Caki2 (cell line): ENCODE measurements at regions not wholly inside any gene's neighbourhood (a gene's known extent, or its start where the extent isn't known, plus 50 kb on each side); places are given as distances from the start of the nearest gene placed in this dataset.
A peak's percentile ranks its signal among the peaks of the same experiment; 100 is the strongest.

ENCODE experiments used
- DNase-seq: peaks from one replicate; pipeline ENCODE4 v3.0.0-alpha.2; 2015; ENCODE audit warnings: low read depth
- in situ Hi-C: cut with HindIII; loops from 2 replicates; pipeline ENCODE4 v1.10.0; 2016; ENCODE audit warnings: low sequenced_read_pairs, low pct_unique_long_range_greater_than_20kb, mixed read lengths

DNA sequence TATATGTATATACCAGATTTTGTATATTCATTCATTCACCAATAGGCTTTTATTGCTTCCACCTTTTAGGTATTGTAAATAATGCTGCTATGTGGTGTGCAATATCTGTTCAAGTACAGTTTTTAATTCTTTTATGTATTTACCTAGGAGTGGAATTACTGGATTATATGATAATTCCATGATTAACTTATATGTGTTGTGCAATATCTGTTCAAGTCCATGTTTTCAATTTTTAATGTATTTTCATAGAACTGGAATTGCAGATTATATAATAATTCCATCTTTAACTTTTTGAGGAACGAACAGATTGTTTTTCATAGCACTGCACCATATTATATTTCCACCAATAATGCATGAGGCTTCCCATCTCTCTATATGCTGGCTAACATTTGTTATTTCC is 50.6 kb upstream of the L3MBTL4 start:
- DNase-seq = no peak
- in situ Hi-C loops = no loop called here

DNA sequence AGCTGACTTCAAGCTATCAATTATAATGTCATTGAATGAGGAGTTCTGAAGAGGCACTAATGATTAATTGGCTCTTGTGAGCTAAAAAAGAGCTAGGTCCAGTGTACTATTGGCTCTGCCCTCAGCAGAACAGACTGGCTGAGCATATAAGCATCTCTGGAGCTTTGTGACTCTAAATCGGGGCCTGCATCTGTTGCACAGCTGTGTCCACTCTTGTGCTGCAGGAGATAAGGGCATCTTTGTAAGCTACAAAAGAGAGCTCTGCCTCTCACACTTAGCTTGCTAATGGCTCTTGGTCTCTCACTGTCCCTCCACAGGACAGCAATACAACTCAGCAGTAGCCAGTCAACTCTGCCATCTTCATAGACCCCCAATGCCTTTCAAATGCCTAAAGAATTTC is 61.5 kb upstream of the L3MBTL4 start:
- in situ Hi-C loops = no loop called here
- DNase-seq = no peak

DNA sequence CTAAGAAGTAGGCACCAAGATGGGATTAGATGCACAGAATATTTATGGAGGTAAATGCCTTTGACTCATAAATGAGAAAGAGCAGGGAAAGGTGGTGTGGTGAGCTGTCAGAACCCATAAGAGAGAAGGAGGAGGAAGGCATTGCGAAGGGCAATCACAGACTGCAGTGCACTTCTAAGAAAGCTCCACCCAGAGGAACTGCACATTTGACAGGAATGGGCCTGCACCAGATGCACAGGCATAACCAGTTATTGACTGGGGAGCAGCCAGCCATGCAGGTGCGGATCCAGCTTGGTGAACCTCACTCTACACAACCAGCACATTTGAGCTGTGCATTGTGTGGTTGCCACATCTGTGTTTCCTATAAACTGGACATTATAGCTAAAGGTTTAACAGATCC is 62.2 kb upstream of the L3MBTL4 start:
- in situ Hi-C loops = no loop called here

DNA sequence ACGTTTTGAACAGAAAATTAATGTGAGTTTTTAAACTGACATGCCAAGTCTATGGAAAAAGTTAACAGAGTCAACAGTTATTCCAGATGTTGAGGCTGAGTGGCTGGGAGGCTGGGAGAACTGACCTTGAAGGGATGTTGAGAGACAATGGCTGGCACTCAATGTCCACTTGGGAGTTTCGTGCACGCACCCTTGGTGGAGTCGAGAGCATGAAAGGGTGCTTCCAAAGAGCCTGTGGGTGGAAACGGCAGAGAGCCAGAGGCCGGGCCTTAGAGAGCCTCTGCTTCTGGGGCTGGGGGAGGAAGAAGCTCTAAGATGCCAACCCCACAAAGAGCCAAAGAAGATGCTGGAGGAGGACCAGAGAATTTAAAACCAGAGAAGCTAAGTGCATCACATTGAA is 63.4 kb upstream of the L3MBTL4 start:
- in situ Hi-C loops = no loop called here
- DNase-seq = no peak

More for the DNA sequence above, 62.2 kb upstream of the L3MBTL4 start:
- no peak for DNase-seq

DNA sequence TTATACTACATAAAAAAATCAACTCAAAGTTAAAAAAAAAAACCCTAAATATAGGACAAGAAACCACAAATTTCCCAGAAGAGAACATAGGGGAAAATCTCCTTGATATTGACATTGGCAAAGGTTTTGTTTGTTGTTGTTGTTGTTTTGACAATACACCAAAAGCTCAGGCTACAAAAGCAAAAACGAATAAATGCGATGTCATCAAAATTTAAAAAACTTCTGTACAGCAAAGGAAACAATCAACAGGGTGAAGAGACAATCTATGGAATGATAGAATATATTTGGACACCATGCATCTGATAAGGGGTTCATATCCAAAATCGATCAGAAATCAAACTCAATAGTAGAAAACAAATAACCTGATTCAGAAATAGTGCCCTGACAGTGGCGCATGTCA is 65.0 kb upstream of the L3MBTL4 start:
- in situ Hi-C loops = no loop called here
- no peak for DNase-seq

DNA sequence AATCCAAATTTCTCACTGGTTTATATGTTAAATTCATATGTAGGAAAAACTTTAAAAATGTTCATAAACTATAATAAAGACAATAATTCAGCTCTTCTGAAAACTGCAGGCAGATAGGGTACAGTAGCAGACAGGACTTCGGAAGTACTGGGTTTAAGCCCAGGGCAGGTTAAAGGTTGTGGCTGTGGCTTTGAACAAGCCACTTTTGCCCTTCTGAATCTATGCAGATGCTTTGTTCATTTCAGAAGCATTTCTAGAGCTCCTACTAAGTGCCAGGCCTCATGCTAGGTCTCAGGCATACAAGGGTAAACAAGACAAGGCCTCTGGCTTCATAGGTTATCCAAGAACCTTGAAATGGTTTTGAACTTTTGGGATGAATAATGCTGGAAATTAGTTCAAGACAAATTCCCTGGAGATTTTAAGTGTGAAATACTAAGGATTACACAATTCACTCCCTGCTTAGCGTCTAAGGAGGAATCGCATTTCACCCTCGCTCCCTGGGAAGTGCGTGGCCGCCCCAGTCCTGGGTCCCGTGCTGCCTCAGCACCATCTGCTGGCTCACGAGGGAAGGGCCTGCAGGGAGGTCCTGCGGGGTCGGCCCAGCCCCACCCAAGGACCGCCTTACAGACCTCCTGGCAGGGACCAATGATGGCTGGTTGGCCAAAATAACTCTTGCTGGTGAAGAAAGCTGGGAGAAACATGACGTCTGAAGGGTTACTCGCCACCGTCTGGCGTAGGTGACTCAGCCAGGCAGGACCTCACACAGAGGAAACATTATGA is 67.7 kb upstream of the L3MBTL4 start:
- in situ Hi-C loops = no loop called here
- DNase-seq = peak; percentile 34

DNA sequence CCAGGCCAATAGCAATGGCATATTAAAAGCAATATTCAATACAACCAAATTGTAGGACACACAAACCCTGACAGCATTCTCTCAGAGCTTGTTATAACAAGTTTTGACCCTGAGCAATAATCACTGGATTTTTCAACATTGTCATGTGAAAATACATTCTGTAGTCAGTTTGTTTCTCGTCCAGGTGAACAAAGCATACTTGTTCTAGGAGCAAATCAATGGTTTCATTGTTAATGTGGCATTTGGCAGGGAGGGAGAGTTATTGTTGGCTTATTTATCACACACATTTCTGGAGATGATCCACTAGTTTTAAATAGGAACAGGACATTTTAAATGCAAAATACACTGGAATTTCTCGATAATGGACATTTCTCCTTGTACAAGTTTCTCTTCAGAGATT is 69.9 kb upstream of the L3MBTL4 start:
- in situ Hi-C loops = no loop called here
- DNase-seq = no peak

DNA sequence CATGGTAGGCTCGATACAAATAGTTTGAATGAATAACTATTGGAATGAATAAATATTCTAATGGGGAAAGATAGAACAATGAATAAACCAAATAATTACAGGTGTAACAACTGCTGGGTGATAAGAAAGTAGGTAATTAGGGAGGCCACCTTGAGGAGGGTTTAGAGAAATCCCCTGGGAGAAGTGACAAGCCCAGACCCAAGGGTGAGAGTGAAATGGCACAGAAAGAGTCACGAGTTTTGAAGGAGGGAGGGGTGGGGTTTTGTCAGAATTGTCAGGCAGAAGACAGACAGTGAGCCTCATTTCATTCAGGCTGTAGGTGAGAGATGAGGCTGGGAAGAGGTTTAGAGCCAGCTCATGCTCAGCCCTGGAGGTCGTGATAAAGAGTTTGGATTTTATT is 71.6 kb upstream of the L3MBTL4 start:
- in situ Hi-C loops = no loop called here
- DNase-seq = no peak

DNA sequence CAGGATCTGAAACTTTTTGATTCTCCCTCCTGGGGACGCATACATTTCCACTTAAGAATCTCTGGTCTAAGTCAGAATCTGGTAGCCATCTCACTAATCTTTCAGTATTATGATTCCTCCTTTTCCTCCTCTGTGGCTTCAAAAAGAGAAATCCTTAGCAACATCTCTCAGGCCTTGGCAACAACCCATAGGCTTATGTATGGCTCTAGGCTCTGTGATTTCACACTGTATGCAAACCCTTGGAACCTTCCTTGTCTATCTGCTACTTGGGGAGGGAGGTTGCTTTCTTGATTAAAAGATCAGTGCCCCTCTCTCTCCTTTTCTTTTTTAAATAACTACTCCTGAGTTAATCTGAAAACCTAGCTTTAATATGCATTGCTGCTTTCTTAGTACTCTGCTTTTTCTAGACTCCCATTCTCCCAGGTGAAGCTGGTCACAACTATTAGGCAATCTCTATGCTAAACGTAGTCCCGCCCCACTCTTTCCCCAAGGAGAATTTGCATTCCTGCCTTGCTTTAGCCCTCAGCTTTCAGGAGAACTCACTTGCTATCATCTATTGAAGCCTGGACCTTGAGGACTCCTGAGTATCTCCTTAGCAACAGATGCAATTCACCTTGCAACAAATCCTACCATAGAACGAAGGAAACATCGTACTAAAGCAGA is 72.2 kb upstream of the L3MBTL4 start:
- in situ Hi-C loops = no loop called here
- DNase-seq = no peak

DNA sequence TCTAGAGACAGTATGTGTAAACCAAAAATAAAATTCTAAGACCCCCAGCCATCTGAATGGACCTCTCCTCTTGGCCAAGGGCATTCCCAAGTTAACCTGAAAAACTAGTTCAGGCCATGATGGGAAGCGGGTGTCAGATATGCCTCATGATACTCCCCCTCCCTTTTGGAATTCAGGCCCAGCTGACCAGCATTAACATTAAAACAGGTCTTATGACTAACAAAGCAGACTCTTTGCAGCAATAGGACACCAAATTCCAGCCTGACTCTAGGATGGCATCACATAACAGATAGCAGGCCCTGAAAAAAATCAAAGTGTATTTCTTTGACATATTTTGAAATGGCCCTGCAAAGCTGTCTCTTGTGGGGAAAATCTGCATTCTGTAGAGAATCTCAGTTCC is 73.3 kb upstream of the L3MBTL4 start:
- in situ Hi-C loops = no loop called here
- DNase-seq = no peak

DNA sequence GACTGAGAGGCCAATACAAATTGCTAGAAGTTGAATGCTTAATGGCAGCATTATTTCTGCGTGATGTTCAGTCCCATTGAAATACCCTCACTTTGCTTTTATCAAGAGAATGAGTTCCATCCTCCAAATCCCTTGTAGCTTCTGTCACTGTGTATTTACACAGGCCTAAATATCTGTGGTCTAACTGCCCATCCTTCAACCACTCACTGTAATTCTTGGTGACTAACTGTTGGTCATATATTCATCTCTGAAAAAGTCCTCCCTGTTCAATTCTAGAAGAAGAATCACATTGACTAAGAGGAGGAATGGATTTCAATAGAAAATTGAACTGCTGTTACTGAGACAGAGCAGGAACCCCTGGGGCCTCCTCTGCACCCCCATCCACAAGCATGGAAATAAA is 74.2 kb upstream of the L3MBTL4 start:
- no peak for DNase-seq
- in situ Hi-C loops = no loop called here

DNA sequence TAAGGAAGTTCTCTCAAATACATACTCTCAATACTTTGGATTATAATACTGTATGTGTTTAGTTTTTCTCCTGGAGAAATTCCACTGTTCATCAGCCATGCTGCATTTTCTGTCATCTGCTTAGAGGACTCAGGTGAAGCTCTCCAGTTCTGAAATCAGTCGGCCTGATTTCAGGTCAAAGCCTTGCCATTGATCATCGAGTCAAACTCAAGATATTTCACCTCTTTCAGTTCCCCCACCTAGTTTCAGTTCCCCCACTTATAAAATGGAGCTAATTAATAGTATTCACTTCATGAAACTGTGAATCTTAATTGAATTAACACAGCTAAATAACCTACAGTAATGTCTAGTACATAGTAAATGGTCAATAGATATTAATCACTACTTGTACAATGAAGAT is 75.3 kb upstream of the L3MBTL4 start:
- no peak for DNase-seq
- in situ Hi-C loops = no loop called here

DNA sequence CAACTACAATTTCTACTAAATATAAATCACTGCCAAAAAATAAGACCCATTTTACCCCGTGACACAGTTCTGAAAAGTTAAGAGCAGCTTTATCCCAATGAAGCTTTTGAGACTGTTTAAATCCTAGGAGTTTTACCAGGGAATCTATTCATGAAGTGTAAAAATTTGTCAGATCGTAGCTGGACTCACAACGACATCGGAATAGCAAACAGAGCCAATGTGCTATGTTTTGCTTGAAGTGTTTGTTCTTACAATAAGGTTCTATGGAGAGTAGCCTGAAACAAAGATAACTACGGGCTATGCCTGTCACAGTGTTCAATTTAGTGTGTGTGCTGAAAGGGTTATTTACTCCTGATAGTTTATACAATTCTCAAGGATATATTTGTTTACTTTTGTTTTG is 78.5 kb upstream of the L3MBTL4 start:
- in situ Hi-C loops = no loop called here

DNA sequence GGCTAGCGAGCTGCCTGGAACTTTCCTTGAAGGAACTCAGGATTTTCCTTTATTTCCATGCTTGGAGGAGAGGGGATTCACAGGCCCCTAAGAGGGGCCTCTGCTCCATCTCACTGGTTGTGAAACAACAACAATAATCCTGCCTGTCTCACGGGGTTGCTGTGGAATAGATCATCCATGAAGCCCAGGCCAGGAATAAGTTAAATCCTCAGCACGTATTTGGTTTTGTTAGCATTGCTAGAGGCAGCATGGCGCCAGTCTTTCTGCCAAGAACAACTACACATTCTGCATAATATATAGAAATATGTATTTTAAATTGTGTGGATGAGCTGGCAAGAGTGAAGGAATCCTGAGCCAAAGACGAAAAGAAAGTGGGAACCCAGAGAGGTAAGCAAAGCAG is 80.8 kb upstream of the L3MBTL4 start:
- in situ Hi-C loops = no loop called here
- DNase-seq = no peak

More for the DNA sequence above, 78.5 kb upstream of the L3MBTL4 start:
- no peak for DNase-seq

DNA sequence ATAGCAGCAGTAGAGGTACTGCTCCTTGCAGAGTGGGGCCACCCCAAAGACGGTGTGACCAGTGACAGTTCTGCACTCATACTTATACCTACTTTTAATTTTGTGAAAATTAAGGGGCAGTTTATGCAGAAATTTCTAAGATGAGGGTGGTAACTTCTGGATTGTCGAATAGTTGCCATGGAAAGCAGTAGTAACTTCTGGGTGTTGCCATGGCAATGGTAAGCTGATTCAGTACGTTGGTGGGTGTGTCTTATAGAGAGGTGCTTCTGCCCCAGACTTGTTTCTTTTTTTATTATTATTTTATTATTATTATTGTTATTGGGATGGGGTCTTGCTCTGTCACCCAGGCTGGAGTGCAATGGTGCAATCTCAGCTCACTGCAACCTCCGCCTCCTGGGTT is 82.8 kb upstream of the L3MBTL4 start:
- in situ Hi-C loops = no loop called here
- DNase-seq = no peak

DNA sequence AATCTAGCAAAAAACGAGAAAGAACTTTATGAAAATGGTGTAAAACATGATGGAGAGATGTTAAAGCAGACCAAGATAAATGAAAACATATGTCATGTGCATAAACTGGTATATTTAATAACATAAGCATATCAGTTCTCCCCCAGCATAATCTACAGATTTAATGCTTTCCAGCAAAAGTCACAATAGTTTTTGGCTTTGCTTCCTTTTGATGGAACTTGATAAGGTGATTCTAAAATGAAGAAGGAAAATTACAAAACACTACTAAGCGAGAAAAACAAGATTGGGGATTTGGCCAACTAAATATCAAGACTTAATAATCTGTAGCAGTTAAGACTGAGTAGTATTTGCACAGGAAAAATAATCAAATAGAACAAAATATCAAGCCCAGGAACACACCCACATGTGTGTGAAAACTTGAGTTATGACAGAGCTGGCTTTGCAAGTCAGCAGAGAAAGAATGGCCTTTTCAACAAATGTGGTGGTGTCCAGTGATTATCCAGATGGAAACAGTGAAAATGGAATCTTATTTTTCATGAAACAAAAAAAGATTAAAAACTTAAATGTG is 83.7 kb upstream of the L3MBTL4 start:
- in situ Hi-C loops = no loop called here
- no peak for DNase-seq

DNA sequence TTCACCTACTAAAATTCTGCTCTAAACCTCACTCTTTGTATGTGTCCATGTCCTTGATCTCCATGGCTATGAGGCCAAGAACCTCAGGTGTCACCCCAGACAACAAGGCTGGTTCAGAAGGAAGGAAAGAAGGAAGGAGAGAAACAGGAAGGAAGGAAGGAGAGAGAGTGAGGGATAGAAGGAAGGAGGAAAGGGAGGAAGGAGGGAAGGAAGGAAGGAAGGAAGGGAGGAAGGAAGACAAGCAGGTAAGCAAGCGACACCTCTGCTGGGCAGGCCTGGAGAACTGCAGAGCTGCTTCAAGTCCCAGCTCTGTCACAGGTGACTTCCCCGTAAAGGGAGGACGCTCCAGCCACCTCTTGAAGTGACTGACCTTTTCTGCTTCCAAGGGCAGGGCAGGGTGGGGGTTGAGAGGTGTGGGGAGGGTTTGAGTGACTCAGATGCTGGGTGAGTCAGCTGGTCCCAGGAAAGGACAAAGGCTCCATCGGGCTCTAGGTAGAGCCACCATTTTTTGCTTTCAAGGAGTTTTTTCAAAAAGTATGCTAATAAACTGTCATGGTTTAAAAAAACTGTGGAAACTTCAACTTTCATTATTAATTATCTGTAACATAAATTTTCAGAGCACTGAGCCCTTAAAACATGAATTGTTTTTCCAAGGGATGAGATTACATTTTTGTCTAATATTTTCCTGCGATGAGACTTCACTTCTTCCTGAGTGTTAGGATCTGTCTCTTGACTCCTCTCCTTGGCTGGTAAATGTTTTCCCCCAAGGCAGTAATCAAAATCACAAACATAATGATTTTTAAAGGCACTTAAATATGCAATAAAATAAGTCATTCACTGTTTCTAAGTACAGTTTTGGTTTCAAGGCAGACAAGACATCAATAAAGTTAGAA is 90.1 kb upstream of the L3MBTL4 start:
- in situ Hi-C loops = no loop called here
- DNase-seq = no peak

DNA sequence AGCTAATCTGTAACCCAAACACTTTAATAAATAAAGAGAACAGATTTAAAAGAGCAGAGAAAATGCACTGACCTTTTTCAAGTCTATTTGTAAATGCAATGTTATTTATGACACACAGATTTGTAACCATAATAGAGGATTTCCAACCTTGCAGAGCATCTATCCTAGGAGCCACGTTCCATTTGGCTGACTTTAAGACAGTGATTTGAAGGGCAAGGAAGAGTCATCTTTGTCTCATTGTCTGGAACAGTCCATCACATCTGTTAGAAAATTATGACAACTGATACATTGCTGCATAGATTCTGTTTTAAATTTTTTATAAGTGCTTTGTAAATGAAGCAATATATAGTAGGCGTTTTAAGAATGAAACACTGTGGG is 90.8 kb upstream of the L3MBTL4 start:
- no peak for DNase-seq
- in situ Hi-C loops = no loop called here

DNA sequence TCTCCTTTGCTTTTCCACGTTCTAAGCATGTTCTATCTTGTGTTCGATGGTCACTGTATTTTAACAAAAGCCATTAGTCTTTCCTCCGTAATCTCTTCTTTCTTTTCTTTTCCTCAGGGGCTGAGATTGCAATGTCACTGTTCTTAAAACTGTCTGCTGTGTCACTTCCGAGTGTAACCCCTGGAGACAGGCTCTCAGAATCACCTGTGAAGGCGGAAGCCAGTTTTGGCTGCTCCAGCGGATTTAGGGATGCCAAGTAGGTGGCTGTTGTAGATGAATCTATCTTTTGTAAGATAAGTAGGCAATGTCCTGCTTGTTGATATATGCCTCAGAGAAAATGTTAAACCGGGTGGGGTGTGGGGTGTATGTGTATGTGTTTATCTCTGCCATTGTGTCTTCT is 94.7 kb upstream of the L3MBTL4 start:
- no peak for DNase-seq
- in situ Hi-C loops = no loop called here
